Endothelial cell of umbilical vein (primary cell): ENCODE measurements at regions not wholly inside any gene's neighbourhood (a gene's known extent, or its start where the extent isn't known, plus 50 kb on each side); places are given as distances from the start of the nearest gene placed in this dataset.

Experiments used
- BruUV-seq: library from RNA; stranded (reverse); fragments of 400-500 nt; replicated peaks from 2 replicates; lab custom pipeline; 2021; lab: Mats Ljungman, UMichigan
- CTCF ChIA-PET: fragments of 300-600, 350-600 bp; sonication (Branson Sonifier 250); formaldehyde crosslinking; loops from one replicate; lab custom pipeline; 2021; ENCODE audit warnings: antibody characterized with exemption, inconsistent platforms; lab: Charles Lee
- POLR2A ChIA-PET: fragments of 300-600, 350-600 bp; sonication (Branson Sonifier 250); formaldehyde crosslinking; loops from one replicate; lab custom pipeline; 2021; ENCODE audit warnings: antibody characterized with exemption, inconsistent platforms; lab: Charles Lee
- DNase-seq: peaks from one replicate; pipeline ENCODE4 v3.0.0-alpha.2; 2011; ENCODE audit warnings: low read depth, low spot score
- FAIRE-seq: peaks from 2 replicates; lab custom pipeline; 2011; peaks lifted over from hg19 to GRCh38; lab: Jason Lieb, UNC
- H2AFZ ChIP-seq: 2 replicates; pipeline ENCODE4 v1.6.0; 2012; ENCODE audit warnings: low read depth, low read length, control low read depth, inconsistent platforms
- H3K27ac ChIP-seq: 2 replicates; pipeline ENCODE4 v1.5.1; 2011; ENCODE audit warnings: low read depth, mild to moderate bottlenecking, control low read depth, low read length, moderate library complexity; ENCODE audit not compliant: insufficient read depth
- H3K27me3 ChIP-seq, 2 experiments: 2 replicates each; pipeline versions ENCODE4 v1.6.0 to v1.6.1; 2011; ENCODE audit warnings: low read length in 2 of 2, mixed read lengths in 1 of 2; ENCODE audit not compliant: control insufficient read depth in 2 of 2, insufficient read depth in 2 of 2
- H3K36me3 ChIP-seq, 2 experiments: 2 replicates in 1 of 2; 3 replicates in 1 of 2; pipeline ENCODE4 v1.5.1; 2011; ENCODE audit warnings: low read length in 2 of 2, mild to moderate bottlenecking in 1 of 2, moderate library complexity in 1 of 2; ENCODE audit not compliant: control insufficient read depth in 2 of 2, insufficient read depth in 2 of 2; ENCODE audit errors: extremely low read depth in 1 of 2
- H3K4me1 ChIP-seq: 3 replicates; pipeline ENCODE4 v1.5.1; 2011; ENCODE audit warnings: mild to moderate bottlenecking, low read length; ENCODE audit not compliant: control insufficient read depth, insufficient read depth; ENCODE audit errors: extremely low read depth
- H3K4me2 ChIP-seq: 2 replicates; pipeline ENCODE4 v1.6.1; 2011; ENCODE audit warnings: low read length, control low read depth, mixed read lengths; ENCODE audit not compliant: insufficient read depth
- H3K4me3 ChIP-seq, 3 experiments: fragments of 200-600 bp in 1 of 3; sonication (generic), shearing (Covaris generic) in 1 of 3; replicated peaks in 1 of 3; 2 replicates each; pipeline ENCODE4 v1.5.1; 2011 to 2016; ENCODE audit warnings: control low read depth in 3 of 3, low read length in 3 of 3, mild to moderate bottlenecking in 2 of 3, inconsistent platforms in 1 of 3, low read depth in 1 of 3, moderate library complexity in 1 of 3; ENCODE audit not compliant: insufficient read depth in 1 of 3
- H3K79me2 ChIP-seq: 2 replicates; pipeline ENCODE4 v1.6.0; 2012; ENCODE audit warnings: low read length, inconsistent platforms; ENCODE audit not compliant: control insufficient read depth, insufficient read depth
- H3K9ac ChIP-seq: replicated peaks from 2 replicates; pipeline ENCODE3; 2011; ENCODE audit warnings: low read length, control low read depth; ENCODE audit not compliant: insufficient read depth; ENCODE audit errors: extremely low read depth
- H3K9me1 ChIP-seq: replicated peaks from 3 replicates; pipeline ENCODE4 v1.6.0; 2011; ENCODE audit warnings: mild to moderate bottlenecking, low read length; ENCODE audit not compliant: control insufficient read depth, insufficient read depth; ENCODE audit errors: extremely low read depth
- H3K9me3 ChIP-seq: replicated peaks from 2 replicates; pipeline ENCODE4 v1.5.1; 2012; ENCODE audit warnings: low read length, inconsistent platforms; ENCODE audit not compliant: control insufficient read depth, insufficient read depth
- H4K20me1 ChIP-seq: replicated peaks from 2 replicates; pipeline ENCODE3; 2011; ENCODE audit warnings: mild to moderate bottlenecking, low read length; ENCODE audit not compliant: control insufficient read depth, insufficient read depth; ENCODE audit errors: extremely low read depth
- CTCF ChIP-seq, 2 donors: IDR thresholded peaks; 1 replicate in 1 of 2; 2 replicates in 1 of 2; pipeline ENCODE4 v1.5.1; 2011; ENCODE audit warnings: low read length in 2 of 2, mild to moderate bottlenecking in 2 of 2, moderate library complexity in 2 of 2, control low read depth in 1 of 2, inconsistent platforms in 1 of 2, low read depth in 1 of 2; ENCODE audit not compliant: insufficient read depth in 1 of 2; ENCODE audit errors: extremely low read depth in 1 of 2
- EZH2 ChIP-seq: IDR thresholded peaks from 2 replicates; pipeline ENCODE4 v1.6.1; 2012; ENCODE audit warnings: borderline replicate concordance, low read depth, mild to moderate bottlenecking, moderate library complexity, low read length, inconsistent platforms; ENCODE audit not compliant: severe bottlenecking
- FOS ChIP-seq: IDR thresholded peaks from 2 replicates; pipeline ENCODE4 v1.6.1; 2011; ENCODE audit warnings: mild to moderate bottlenecking, low read length, moderate library complexity, borderline replicate concordance; ENCODE audit not compliant: insufficient read depth
- GATA2 ChIP-seq: IDR thresholded peaks from 2 replicates; pipeline ENCODE4 v1.7.0; 2011; ENCODE audit warnings: low read depth, mild to moderate bottlenecking, moderate library complexity, mixed read lengths, low read length; ENCODE audit not compliant: insufficient read length, insufficient read depth
- JUN ChIP-seq: IDR thresholded peaks from 2 replicates; pipeline ENCODE4 v1.6.1; 2011; ENCODE audit warnings: borderline replicate concordance, low read depth; ENCODE audit not compliant: insufficient read length, insufficient read depth
- MAX ChIP-seq: IDR thresholded peaks from 2 replicates; pipeline ENCODE4 v1.6.1; 2011; ENCODE audit not compliant: insufficient read depth, insufficient read length
- MYC ChIP-seq: IDR thresholded peaks from one replicate; pipeline ENCODE4 v1.6.1; 2011; ENCODE audit warnings: mild to moderate bottlenecking, low read depth, low read length
- POLR2A ChIP-seq: IDR thresholded peaks from 2 replicates; pipeline ENCODE4 v1.6.1; 2012; ENCODE audit warnings: low read depth, mild to moderate bottlenecking, control low read depth, low read length
- POLR2AphosphoS5 ChIP-seq: IDR thresholded peaks from 2 replicates; pipeline ENCODE4 v1.6.1; 2012; ENCODE audit warnings: low read depth, mild to moderate bottlenecking, control low read depth, low read length, moderate library complexity; ENCODE audit not compliant: insufficient read depth
- dilution Hi-C: fragments of 300-500 bp; cut with MboI; formaldehyde crosslinking; loops from one replicate; pipeline ENCODE4 v1.15.0; 2019; ENCODE audit warnings: low sequenced_read_pairs; ENCODE audit not compliant: extremely low pct_ligation_motif_present
- intact Hi-C: fragments of 100-400 bp; cut with micrococcal nuclease; formaldehyde crosslinking; loops from one replicate; pipeline ENCODE4 v1.10.0; 2022

GRCh38 chr1:239630767-239631166, 244.4 kb downstream of the CHRM3 start:
- no peaks in the 10 kb centered on the region for H3K36me3 ChIP-seq
- FAIRE-seq (no peak), DNase-seq (no peak)
- ChIA-PET POLR2A (no interaction called here), CTCF (no interaction called here)
- TF ChIP-seq POLR2A (no peak), CTCF (IDR thresholded peaks at IDR 0.05; ENCODE audit: extremely low read depth in 1 of 2, insufficient read depth in 1 of 2, low read depth in 1 of 2, low read length in 2 of 2) (no peak), GATA2 (no peak), MYC (no peak), POLR2AphosphoS5 (no peak), EZH2 (no peak), FOS (no peak), MAX (no peak), JUN (no peak)
- H3K9ac ChIP-seq, result no peak overlapping the region
- no peaks in the 10 kb centered on the region for H3K79me2 ChIP-seq
- dilution Hi-C loops, result no loop called here
- intact Hi-C loops, result no loop called here
- H3K4me3 ChIP-seq, result no peak overlapping the region
- H3K9me1 ChIP-seq, result no peaks in the 10 kb centered on the region
- no peaks in the 10 kb centered on the region for H4K20me1 ChIP-seq
- no TSS peak for BruUV-seq
- peaks cover 2% of the 10 kb centered on the region for H3K9me3 ChIP-seq
- H2AFZ ChIP-seq, result no peak overlapping the region
- H3K4me2 ChIP-seq, result no peak overlapping the region
- H3K27ac ChIP-seq, result no peak overlapping the region
- no peaks in the 10 kb centered on the region for H3K27me3 ChIP-seq
- H3K4me1 ChIP-seq, result no peaks in the 10 kb centered on the region
